H1 (cell line): ENCODE measurements at regions not wholly inside any gene's neighbourhood (a gene's known extent, or its start where the extent isn't known, plus 50 kb on each side); places are given as distances from the start of the nearest gene placed in this dataset.

ENCODE experiments used
- CTCF ChIA-PET: fragments of 300-600 bp; sonication (Branson Sonifier 250); formaldehyde crosslinking; loops from one replicate; lab custom pipeline; 2021; ENCODE audit not compliant: partially characterized antibody; lab: Charles Lee
- POLR2A ChIA-PET: fragments of 300-600 bp; sonication (Branson Sonifier 250); formaldehyde crosslinking; loops from one replicate; lab custom pipeline; 2021; ENCODE audit warnings: inconsistent platforms; ENCODE audit not compliant: partially characterized antibody; lab: Charles Lee
- DNase-seq, 2 experiments: peaks; one replicate each; pipeline versions ENCODE4 v3.0.0 to v3.0.0-alpha.2; 2010 to 2022; ENCODE audit warnings: low spot score in 2 of 2, low read depth in 1 of 2, mixed read lengths in 1 of 2
- FAIRE-seq: peaks from 2 replicates; lab custom pipeline; 2011; peaks lifted over from hg19 to GRCh38; lab: Jason Lieb, UNC
- H2AFZ ChIP-seq: 2 replicates; pipeline ENCODE4 v1.8.1; 2012; ENCODE audit warnings: low read length, inconsistent platforms
- H2AK5ac ChIP-seq: 2 replicates; pipeline ENCODE4 v1.6.1; 2013; ENCODE audit warnings: low read depth, low read length
- H2BK120ac ChIP-seq: replicated peaks from 2 replicates; pipeline ENCODE3; 2013; ENCODE audit warnings: low read depth, low read length, inconsistent platforms
- H2BK12ac ChIP-seq: 2 replicates; pipeline ENCODE4 v1.6.1; 2013; ENCODE audit warnings: low read depth, low read length
- H2BK15ac ChIP-seq: 2 replicates; pipeline ENCODE4 v1.6.1; 2013; ENCODE audit warnings: low read length
- H2BK20ac ChIP-seq: 2 replicates; pipeline ENCODE4 v1.6.1; 2013; ENCODE audit warnings: low read length
- H2BK5ac ChIP-seq: 2 replicates; pipeline ENCODE4 v1.6.1; 2013; ENCODE audit warnings: low read depth, low read length
- H3K14ac ChIP-seq: 2 replicates; pipeline ENCODE4 v1.6.1; 2013; ENCODE audit warnings: inconsistent platforms; ENCODE audit not compliant: insufficient read length
- H3K18ac ChIP-seq: 2 replicates; pipeline ENCODE4 v1.6.1; 2013; ENCODE audit warnings: low read length; ENCODE audit errors: extremely low read depth
- H3K23ac ChIP-seq: 2 replicates; pipeline ENCODE4 v1.6.1; 2013; ENCODE audit warnings: inconsistent platforms; ENCODE audit not compliant: insufficient read length
- H3K23me2 ChIP-seq: 2 replicates; pipeline ENCODE4 v1.6.1; 2013; ENCODE audit warnings: low read depth, low read length
- H3K27ac ChIP-seq: 2 replicates; pipeline ENCODE4 v1.6.1; 2011; ENCODE audit warnings: low read depth, low read length, inconsistent platforms
- H3K27me3 ChIP-seq, 4 experiments: replicated peaks in 1 of 4; 1 replicate in 1 of 4; 2 replicates in 3 of 4; pipeline versions ENCODE4 v1.6.1 to v1.8.1; 2011 to 2013; ENCODE audit warnings: low read length in 3 of 4, mild to moderate bottlenecking in 3 of 4, inconsistent platforms in 2 of 4, mixed read lengths in 2 of 4, moderate library complexity in 1 of 4; ENCODE audit not compliant: control insufficient read depth in 3 of 4, insufficient read depth in 3 of 4; ENCODE audit errors: extremely low read depth in 1 of 4
- H3K36me3 ChIP-seq, 4 experiments: 2 replicates each; pipeline versions ENCODE4 v1.6.1 to v1.8.1; 2011 to 2013; ENCODE audit warnings: mild to moderate bottlenecking in 4 of 4, low read length in 3 of 4, moderate library complexity in 2 of 4, control low read depth in 1 of 4, inconsistent platforms in 1 of 4; ENCODE audit not compliant: insufficient read depth in 4 of 4, control insufficient read depth in 2 of 4
- H3K4ac ChIP-seq: replicated peaks from 2 replicates; pipeline ENCODE3; 2013; ENCODE audit warnings: low read length, low read depth, mixed read lengths, inconsistent platforms; ENCODE audit not compliant: insufficient read length
- H3K4me1 ChIP-seq, 4 experiments: replicated peaks in 1 of 4; 1 replicate in 1 of 4; 2 replicates in 3 of 4; pipeline versions ENCODE4 v1.6.1 to v1.8.1; 2011 to 2013; ENCODE audit warnings: low read length in 3 of 4, inconsistent platforms in 2 of 4, mixed read lengths in 1 of 4; ENCODE audit not compliant: insufficient read depth in 4 of 4, control insufficient read depth in 3 of 4
- H3K4me2 ChIP-seq, 2 experiments: 2 replicates each; pipeline versions ENCODE4 v1.6.1 to v1.8.1; 2011 to 2013; ENCODE audit warnings: low read depth in 2 of 2, low read length in 2 of 2, control low read depth in 1 of 2, inconsistent platforms in 1 of 2, mild to moderate bottlenecking in 1 of 2; ENCODE audit not compliant: insufficient read depth in 1 of 2
- H3K4me3 ChIP-seq, 4 experiments: fragments of 200-600, 300-600 bp in 1 of 4; sonication (generic), shearing (Covaris generic), sonication (Bioruptor Twin) in 1 of 4; 2 replicates each; pipeline versions ENCODE4 v1.5.1 to v1.8.1; 2011 to 2016; ENCODE audit warnings: low read length in 4 of 4, low read depth in 3 of 4, control low read depth in 2 of 4, inconsistent platforms in 2 of 4, mild to moderate bottlenecking in 2 of 4, mixed read lengths in 1 of 4, moderate library complexity in 1 of 4; ENCODE audit not compliant: insufficient read depth in 2 of 4; ENCODE audit errors: extremely low read depth in 1 of 4
- H3K56ac ChIP-seq: replicated peaks from 2 replicates; pipeline ENCODE3; 2013; ENCODE audit warnings: low read depth, mild to moderate bottlenecking, mixed read lengths, low read length, inconsistent platforms; ENCODE audit not compliant: insufficient read length
- H3K79me1 ChIP-seq: 2 replicates; pipeline ENCODE4 v1.6.1; 2013; ENCODE audit warnings: low read depth, low read length, control low read depth
- H3K79me2 ChIP-seq, 2 experiments: 2 replicates each; pipeline versions ENCODE4 v1.6.1 to v1.8.1; 2012 to 2013; ENCODE audit warnings: low read length in 2 of 2, mild to moderate bottlenecking in 2 of 2, inconsistent platforms in 1 of 2; ENCODE audit not compliant: insufficient read depth in 2 of 2, control insufficient read depth in 1 of 2
- H3K9ac ChIP-seq, 4 experiments: replicated peaks in 1 of 4; 1 replicate in 1 of 4; 2 replicates in 3 of 4; pipeline versions ENCODE4 v1.6.1 to v1.8.1; 2011 to 2013; ENCODE audit warnings: low read depth in 3 of 4, low read length in 3 of 4, control low read depth in 2 of 4, mild to moderate bottlenecking in 2 of 4, moderate library complexity in 2 of 4, inconsistent platforms in 1 of 4; ENCODE audit errors: extremely low read depth in 1 of 4
- H3K9me3 ChIP-seq, 2 experiments: 2 replicates each; pipeline versions ENCODE4 v1.6.1 to v1.8.1; 2012 to 2013; ENCODE audit warnings: mild to moderate bottlenecking in 2 of 2, moderate library complexity in 2 of 2, control low read depth in 1 of 2, inconsistent platforms in 1 of 2, low read depth in 1 of 2, low read length in 1 of 2, mixed read lengths in 1 of 2; ENCODE audit not compliant: insufficient read depth in 2 of 2
- H4K20me1 ChIP-seq, 2 experiments: replicated peaks in 1 of 2; 2 replicates each; pipeline versions ENCODE3 to v1.8.1; 2011 to 2013; ENCODE audit warnings: inconsistent platforms in 2 of 2, low read length in 2 of 2, mild to moderate bottlenecking in 1 of 2; ENCODE audit not compliant: insufficient read depth in 2 of 2, control insufficient read depth in 1 of 2
- H4K5ac ChIP-seq: 2 replicates; pipeline ENCODE4 v1.6.1; 2013; ENCODE audit warnings: low read length, low read depth, mixed read lengths, inconsistent platforms; ENCODE audit not compliant: insufficient read length
- H4K8ac ChIP-seq: 2 replicates; pipeline ENCODE4 v1.8.0; 2013; ENCODE audit warnings: mild to moderate bottlenecking, moderate library complexity, low read length, inconsistent platforms; ENCODE audit not compliant: insufficient read depth; ENCODE audit errors: extremely low read depth
- H4K91ac ChIP-seq: replicated peaks from 2 replicates; pipeline ENCODE3; 2013; ENCODE audit warnings: low read length, mixed read lengths, inconsistent platforms; ENCODE audit not compliant: insufficient read length
- CTCF ChIP-seq, 3 experiments: IDR thresholded peaks; 1 replicate in 2 of 3; 2 replicates in 1 of 3; pipeline versions ENCODE4 v1.5.1 to v1.6.1; 2011; ENCODE audit warnings: low read length in 3 of 3, mild to moderate bottlenecking in 3 of 3, inconsistent platforms in 2 of 3, low read depth in 1 of 3, moderate library complexity in 1 of 3; ENCODE audit not compliant: insufficient read depth in 1 of 3; ENCODE audit errors: control extremely low read depth in 1 of 3
- EGR1 ChIP-seq: IDR thresholded peaks from 2 replicates; pipeline ENCODE4 v1.6.1; 2011; ENCODE audit warnings: low read depth, low read length, borderline replicate concordance
- MAFK ChIP-seq: IDR thresholded peaks from 2 replicates; pipeline ENCODE4 v1.6.1; 2012; ENCODE audit warnings: low read depth, mild to moderate bottlenecking, improper control_type of control experiment, low read length
- NRF1 ChIP-seq: IDR thresholded peaks from 2 replicates; pipeline ENCODE4 v1.6.1; 2011; ENCODE audit warnings: mild to moderate bottlenecking, low read depth, low read length, improper control_type of control experiment
- PHF8 ChIP-seq: fragments of 200-600 bp; sonication (generic); conservative IDR thresholded peaks from 2 replicates; pipeline ENCODE4 v1.7.1; 2012; ENCODE audit warnings: low read depth, mild to moderate bottlenecking, inconsistent platforms, low read length, moderate library complexity
- RFX5 ChIP-seq: IDR thresholded peaks from 2 replicates; pipeline ENCODE4 v1.6.1; 2011; ENCODE audit warnings: low read depth, low read length, improper control_type of control experiment, borderline replicate concordance
- SIX5 ChIP-seq: IDR thresholded peaks from 2 replicates; pipeline ENCODE4 v1.6.1; 2011; ENCODE audit warnings: mild to moderate bottlenecking, low read depth, low read length
- SP4 ChIP-seq: IDR thresholded peaks from 2 replicates; pipeline ENCODE4 v1.6.1; 2012; ENCODE audit warnings: low read length, inconsistent platforms
- TEAD4 ChIP-seq: IDR thresholded peaks from 2 replicates; pipeline ENCODE4 v1.6.1; 2012; ENCODE audit warnings: low read depth, low read length, inconsistent platforms, mixed read lengths
- WGBS, 2 experiments: shearing (Covaris generic) in 1 of 2; methylation state at CpG; one replicate each; pipeline versions ENCODE4 v1.1.6 to v1.1.7; 2013 to 2015; ENCODE audit warnings: low lambda C conversion rate in 2 of 2, mixed read lengths in 2 of 2, inconsistent platforms in 1 of 2, low coverage in 1 of 2, missing lambda C conversion rate in 1 of 2; ENCODE audit not compliant: insufficient replicate concordance in 2 of 2, insufficient coverage in 1 of 2, insufficient read length in 1 of 2; ENCODE audit errors: extremely low coverage in 1 of 2, missing lambda C conversion rate in 1 of 2; 5-methylcytosine and 5-hydroxymethylcytosine counted together

- no peak overlapping the region for H2BK15ac ChIP-seq
- no peak overlapping the region for H3K18ac ChIP-seq
- H2BK20ac ChIP-seq: no peak overlapping the region
- no peak overlapping the region for H3K56ac ChIP-seq
- no peak for FAIRE-seq
- H3K27me3 ChIP-seq: no peaks in the 10 kb centered on the region
- no peak overlapping the region for H3K23ac ChIP-seq
- no peak overlapping the region for H4K8ac ChIP-seq
- H2AFZ ChIP-seq: no peak overlapping the region
- H2BK120ac ChIP-seq: no peak overlapping the region
- H3K4me2 ChIP-seq: no peak overlapping the region
- TF ChIP-seq CTCF (IDR thresholded peaks at IDR 0.05; ENCODE audit: control extremely low read depth in 1 of 3, insufficient read depth in 1 of 3, low read depth in 1 of 3, low read length in 3 of 3): no peak
- no peak for TF ChIP-seq NRF1
- no peak for TF ChIP-seq SIX5
- no peak for TF ChIP-seq EGR1
- no peak for TF ChIP-seq RFX5
- no peak for TF ChIP-seq SP4
- TF ChIP-seq MAFK: no peak
- TF ChIP-seq PHF8: no peak
- TF ChIP-seq TEAD4: no peak
- 81% methylated on average over 15 of the region's 15 CpGs; no CpG with 5 or more reads in 1 of the 2 experiments for WGBS, 2 experiments
- H3K79me1 ChIP-seq: no peaks in the 10 kb centered on the region
- H3K79me2 ChIP-seq: no peaks in the 10 kb centered on the region
- H2BK5ac ChIP-seq: no peak overlapping the region
- no peaks in the 10 kb centered on the region for H3K23me2 ChIP-seq
- no peaks in the 10 kb centered on the region; a peak in 1 of 4 replicates for H3K9me3 ChIP-seq
- no peak overlapping the region for H2AK5ac ChIP-seq
- H3K4me1 ChIP-seq: peaks cover 0 to 7% (median 2%) of the 10 kb centered on the region in 4 experiments; a peak in 3 of 7 replicates
- H4K5ac ChIP-seq: no peak overlapping the region
- CTCF ChIA-PET: interaction anchor here (0.9 to 1.5 kb wide), 4 partner anchors 10 to 484 kb away, joined by 3 to 4 read pairs (median 3); no protein-coding TSS in a partner anchor
- no peak overlapping the region for H2BK12ac ChIP-seq
- H3K27ac ChIP-seq: no peak overlapping the region
- no peak for DNase-seq
- no peaks in the 10 kb centered on the region for H4K20me1 ChIP-seq
- H3K9ac ChIP-seq: no peak overlapping the region
- no peak overlapping the region for H3K14ac ChIP-seq
- no peak overlapping the region for H3K4ac ChIP-seq
- no peaks in the 10 kb centered on the region for H3K36me3 ChIP-seq
- H4K91ac ChIP-seq: no peak overlapping the region
- POLR2A ChIA-PET: no interaction called here
- no peak overlapping the region for H3K4me3 ChIP-seq
Measured at GRCh38 chr9:118992813-118993794, 376.1 kb downstream of the BRINP1 start.
